ENCODE measurements at regions not wholly inside any gene's neighbourhood (a gene's known extent, or its start where the extent isn't known, plus 50 kb on each side); places are given as distances from the start of the nearest gene placed in this dataset.
"Not testable (repeated sequence)": the region's sequence is repeated elsewhere in the genome, so short reads cannot be mapped to it uniquely, and the experiment has no call there.

- H3K27me3 ChIP-seq = no peaks in the 10 kb centered on the region
- TF ChIP-seq EP300 (IDR thresholded peaks at IDR 0.05) (no peak), POLR2A (IDR thresholded peaks at IDR 0.05) (no peak), POLR2AphosphoS5 (IDR thresholded peaks at IDR 0.05) (no peak), CTCF (IDR thresholded peaks at IDR 0.05) (no peak)
- ATAC-seq = no peak
- WGBS, 2 donors (ENCODE audit: low coverage in 1 of 2) = 72 to 92% methylated on average over 2 to 3 of the region's 4 CpGs
- H3K27ac ChIP-seq = no peak overlapping the region
- H3K36me3 ChIP-seq = no peaks in the 10 kb centered on the region
- H3K9me3 ChIP-seq = no peaks in the 10 kb centered on the region
- no peak overlapping the region for H3K4me3 ChIP-seq
- no peaks in the 10 kb centered on the region for H3K4me1 ChIP-seq
Observed at GRCh38 chr6:40138273-40138720, 204.0 kb upstream of the MOCS1 start.

GRCh38 chr6:40135491-40136072 is 201.3 kb upstream of the MOCS1 start:
- ATAC-seq = no peak
- Histone ChIP-seq H3K9me3 (no peaks in the 10 kb centered on the region), H3K27ac (no peak overlapping the region), H3K4me3 (no peak overlapping the region), H3K4me1 (no peaks in the 10 kb centered on the region), H3K36me3 (no peaks in the 10 kb centered on the region), H3K27me3 (no peaks in the 10 kb centered on the region)
- TF ChIP-seq CTCF (IDR thresholded peaks at IDR 0.05) (no peak), EP300 (IDR thresholded peaks at IDR 0.05) (no peak), POLR2A (IDR thresholded peaks at IDR 0.05) (no peak), POLR2AphosphoS5 (IDR thresholded peaks at IDR 0.05) (no peak)
- 81 to 83% methylated on average over 3 to 5 of the region's 6 CpGs for whole genome bisulfite sequencing, 2 donors (ENCODE audit: low coverage in 1 of 2)

GRCh38 chr6:40133981-40134380 is 199.7 kb upstream of the MOCS1 start:
- 93 to 94% methylated on average over 14 to 20 of the region's 20 CpGs for WGBS, 2 donors (ENCODE audit: low coverage in 1 of 2)
- not testable (repeated sequence) for H3K27me3 ChIP-seq, H3K4me3 ChIP-seq, H3K27ac ChIP-seq, H3K4me1 ChIP-seq, H3K36me3 ChIP-seq, H3K9me3 ChIP-seq, ATAC-seq

GRCh38 chr6:40131675-40132074 is 197.4 kb upstream of the MOCS1 start:
- no peaks in the 10 kb centered on the region for H3K9me3 ChIP-seq
- H3K36me3 ChIP-seq = no peaks in the 10 kb centered on the region
- no peak for ATAC-seq
- TF ChIP-seq POLR2A (IDR thresholded peaks at IDR 0.05) (no peak), POLR2AphosphoS5 (IDR thresholded peaks at IDR 0.05) (no peak), EP300 (IDR thresholded peaks at IDR 0.05) (no peak), CTCF (IDR thresholded peaks at IDR 0.05) (no peak)
- no peaks in the 10 kb centered on the region for H3K4me1 ChIP-seq
- 47 to 64% methylated on average over 2 of the region's 2 CpGs for WGBS, 2 donors (ENCODE audit: low coverage in 1 of 2)
- H3K27ac ChIP-seq = no peak overlapping the region
- no peaks in the 10 kb centered on the region for H3K27me3 ChIP-seq
- H3K4me3 ChIP-seq = no peak overlapping the region

GRCh38 chr6:40128127-40128526 is 193.9 kb upstream of the MOCS1 start:
- TF ChIP-seq CTCF (IDR thresholded peaks at IDR 0.05) (no peak), POLR2AphosphoS5 (IDR thresholded peaks at IDR 0.05) (no peak), POLR2A (IDR thresholded peaks at IDR 0.05) (no peak), EP300 (IDR thresholded peaks at IDR 0.05) (no peak)
- no peaks in the 10 kb centered on the region for H3K36me3 ChIP-seq
- H3K9me3 ChIP-seq = no peaks in the 10 kb centered on the region
- WGBS, 2 donors (ENCODE audit: low coverage in 1 of 2) = 54 to 77% methylated on average over 2 of the region's 2 CpGs
- no peaks in the 10 kb centered on the region for H3K27me3 ChIP-seq
- no peak overlapping the region for H3K27ac ChIP-seq
- H3K4me1 ChIP-seq = no peaks in the 10 kb centered on the region
- no peak overlapping the region for H3K4me3 ChIP-seq
- no peak for ATAC-seq

Data from gastroesophageal sphincter (tissue), 4 donors.